GM18870 (cell line): ENCODE measurements at regions not wholly inside any gene's neighbourhood (a gene's known extent, or its start where the extent isn't known, plus 50 kb on each side); places are given as distances from the start of the nearest gene placed in this dataset.

ENCODE experiments used
- ATAC-seq: cut with Tn5 transposase; IDR thresholded peaks from one replicate; pipeline ENCODE4 v1.9.1; 2021; ENCODE audit warnings: moderate library complexity; ENCODE audit not compliant: unreplicated experiment

- no peak for ATAC-seq
These were observed 167.5 kb upstream of the RASGEF1B start for GRCh38 chr4:81639248-81639647.

GRCh38 chr4:81638698-81639097 lies 167.0 kb upstream of the RASGEF1B start:
- ATAC-seq: no peak

- ATAC-seq: peak; percentile 92
These were observed 164.0 kb upstream of the RASGEF1B start for GRCh38 chr4:81635739-81636138.

- ATAC-seq: no peak
These were observed 163.3 kb upstream of the RASGEF1B start for GRCh38 chr4:81634766-81635549.

GRCh38 chr4:81634165-81634564 lies 162.5 kb upstream of the RASGEF1B start:
- no peak for ATAC-seq

GRCh38 chr4:81632581-81633299 lies 161.0 kb upstream of the RASGEF1B start:
- no peak for ATAC-seq

GRCh38 chr4:81631958-81632441 lies 160.3 kb upstream of the RASGEF1B start:
- peak; percentile 58 for ATAC-seq

- ATAC-seq: no peak
These were observed 157.7 kb upstream of the RASGEF1B start for GRCh38 chr4:81629366-81629765.

GRCh38 chr4:81628489-81628888 lies 156.8 kb upstream of the RASGEF1B start:
- ATAC-seq: peak; percentile 65

GRCh38 chr4:81627590-81627989 lies 155.9 kb upstream of the RASGEF1B start:
- ATAC-seq: no peak

- ATAC-seq: no peak
These were observed 155.1 kb upstream of the RASGEF1B start for GRCh38 chr4:81626851-81627250.

- ATAC-seq: no peak
These were observed 154.0 kb upstream of the RASGEF1B start for GRCh38 chr4:81625422-81626417.

- no peak for ATAC-seq
These were observed 151.7 kb upstream of the RASGEF1B start for GRCh38 chr4:81623434-81623833.

GRCh38 chr4:81622474-81623184 lies 150.9 kb upstream of the RASGEF1B start:
- no peak for ATAC-seq

- no peak for ATAC-seq
These were observed 150.3 kb upstream of the RASGEF1B start for GRCh38 chr4:81622028-81622427.

- ATAC-seq: no peak
These were observed 149.8 kb upstream of the RASGEF1B start for GRCh38 chr4:81621490-81621889.

GRCh38 chr4:81620442-81620841 lies 148.7 kb upstream of the RASGEF1B start:
- no peak for ATAC-seq

- ATAC-seq: no peak
These were observed 145.8 kb upstream of the RASGEF1B start for GRCh38 chr4:81617545-81617944.

GRCh38 chr4:81611221-81611620 lies 139.5 kb upstream of the RASGEF1B start:
- no peak for ATAC-seq

GRCh38 chr4:81609844-81610243 lies 138.1 kb upstream of the RASGEF1B start:
- peak; percentile 46 for ATAC-seq
